ENCODE measurements at regions not wholly inside any gene's neighbourhood (a gene's known extent, or its start where the extent isn't known, plus 50 kb on each side); places are given as distances from the start of the nearest gene placed in this dataset.
"Not testable (repeated sequence)": the region's sequence is repeated elsewhere in the genome, so short reads cannot be mapped to it uniquely, and the experiment has no call there.

DNA sequence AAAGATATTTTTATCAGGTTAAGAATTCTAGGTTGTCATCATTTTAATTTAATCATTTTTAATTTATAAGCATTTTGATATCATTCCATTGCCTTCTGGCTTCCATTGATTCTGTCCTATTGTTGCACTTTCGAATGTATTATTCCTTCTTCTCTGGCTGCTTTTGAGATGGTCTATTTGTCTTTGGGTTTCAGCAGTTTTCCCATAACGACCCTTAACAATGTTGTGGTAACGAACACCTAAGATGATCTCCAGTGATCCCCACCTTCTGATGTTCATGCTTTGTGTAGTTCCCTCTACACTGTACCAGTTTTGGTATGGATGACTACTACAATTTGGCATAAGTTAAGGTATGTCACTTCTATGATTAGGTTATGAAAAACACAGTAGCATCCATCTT, 59.9 kb downstream of the MINAR1 start:
- DNase-seq: no peak

DNA sequence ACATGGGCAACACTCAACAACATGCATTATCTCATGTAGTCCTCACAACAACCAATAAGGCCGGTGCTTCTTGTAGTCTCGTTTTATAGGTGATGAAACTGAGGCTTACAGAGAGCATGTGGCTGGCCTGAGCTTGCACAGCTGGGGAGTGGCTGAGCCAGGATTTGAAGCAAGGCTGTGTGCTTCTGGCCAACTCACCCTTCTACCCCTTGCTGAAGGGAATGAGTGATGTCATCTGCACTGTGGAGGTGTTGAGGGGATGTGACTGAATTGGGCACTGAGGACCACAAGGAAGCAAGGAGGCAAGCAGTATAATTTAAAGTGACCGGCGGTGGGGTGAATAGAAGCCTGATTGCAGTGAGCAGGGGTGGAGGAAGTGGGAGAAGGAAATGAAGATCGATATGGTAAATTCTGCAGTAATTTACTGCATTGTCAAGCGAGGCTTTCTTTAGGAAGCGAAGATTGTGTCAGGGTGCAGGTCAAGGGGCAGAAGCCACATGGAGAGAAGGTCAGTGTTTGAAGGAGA, 62.3 kb downstream of the MINAR1 start:
- DNase-seq: no peak

DNA sequence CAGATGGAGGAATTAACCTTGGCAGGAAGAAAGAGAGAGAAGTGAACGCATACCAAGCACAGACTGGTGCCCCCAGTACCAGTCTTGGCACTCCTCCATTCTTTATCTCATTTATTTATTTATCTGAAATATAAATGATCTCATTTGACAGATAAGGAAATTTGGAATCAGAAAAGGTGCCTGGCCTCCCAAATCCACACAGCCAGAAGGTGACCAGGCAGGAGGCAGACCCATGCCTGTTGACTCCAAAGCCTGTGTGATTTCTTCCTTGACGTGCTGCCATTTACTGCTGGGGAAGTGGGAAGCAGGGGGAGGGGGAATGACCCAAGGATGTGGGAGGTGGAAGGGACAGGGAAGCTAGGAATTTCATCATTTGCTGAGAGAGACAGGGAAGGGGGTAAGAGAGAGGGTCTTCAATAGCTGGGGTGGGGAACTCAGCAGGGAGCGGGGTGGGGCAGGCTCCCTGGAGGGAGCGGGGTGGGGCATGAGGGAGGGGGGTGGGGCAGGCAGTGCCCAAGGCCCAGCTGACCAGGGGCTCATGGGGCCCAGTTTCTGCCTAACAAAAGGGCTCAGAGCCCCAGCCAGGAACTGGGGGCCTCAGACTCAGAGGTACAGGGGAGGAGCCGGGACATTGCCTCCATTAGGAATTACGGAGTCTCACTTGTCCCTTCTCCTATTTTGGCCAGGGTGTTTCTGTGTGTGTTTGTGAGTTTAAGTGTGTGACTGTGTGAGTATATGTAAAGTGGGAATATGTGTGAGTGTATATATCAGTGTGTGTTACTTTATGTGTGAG, 63.0 kb downstream of the MINAR1 start:
- no peak for DNase-seq

DNA sequence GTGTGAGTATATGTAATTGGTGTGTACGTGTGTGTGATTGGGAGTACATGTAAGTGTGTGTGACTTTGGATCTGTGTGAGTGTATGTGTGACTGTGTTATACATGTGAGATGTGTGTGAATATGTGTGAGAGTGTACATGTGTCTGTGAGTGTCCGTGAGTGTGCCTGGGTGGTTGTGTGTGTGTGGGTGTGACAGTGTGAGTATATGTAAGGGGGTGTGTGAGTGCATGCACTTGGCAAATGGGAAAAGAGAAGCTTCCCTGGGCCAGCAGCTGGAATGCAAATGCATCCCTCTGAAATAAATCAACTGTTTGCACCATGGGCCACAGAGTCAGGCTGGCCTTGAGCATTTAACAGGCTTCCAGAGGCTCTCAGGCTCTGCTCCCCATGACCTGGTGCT, 63.6 kb downstream of the MINAR1 start:
- no peak for DNase-seq

DNA sequence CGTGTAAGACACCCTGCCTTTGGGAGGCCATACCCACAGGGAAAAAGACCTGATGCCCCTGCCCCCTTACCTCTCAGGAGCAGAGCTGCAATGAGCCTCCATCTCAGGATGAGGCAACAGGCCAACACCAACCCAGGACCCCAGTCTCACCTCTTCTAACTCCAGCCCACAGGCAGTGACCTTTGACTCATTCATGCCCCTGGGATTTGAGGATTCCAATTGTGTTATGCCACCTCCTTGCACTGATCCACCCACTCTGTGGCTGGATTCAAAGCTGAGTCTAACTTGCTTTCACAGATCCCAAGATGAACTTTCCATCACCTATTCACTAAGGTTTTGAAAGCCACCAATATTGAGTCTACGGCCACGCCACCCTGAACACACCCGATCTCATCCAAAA, 64.7 kb downstream of the MINAR1 start:
- no peak for DNase-seq

DNA sequence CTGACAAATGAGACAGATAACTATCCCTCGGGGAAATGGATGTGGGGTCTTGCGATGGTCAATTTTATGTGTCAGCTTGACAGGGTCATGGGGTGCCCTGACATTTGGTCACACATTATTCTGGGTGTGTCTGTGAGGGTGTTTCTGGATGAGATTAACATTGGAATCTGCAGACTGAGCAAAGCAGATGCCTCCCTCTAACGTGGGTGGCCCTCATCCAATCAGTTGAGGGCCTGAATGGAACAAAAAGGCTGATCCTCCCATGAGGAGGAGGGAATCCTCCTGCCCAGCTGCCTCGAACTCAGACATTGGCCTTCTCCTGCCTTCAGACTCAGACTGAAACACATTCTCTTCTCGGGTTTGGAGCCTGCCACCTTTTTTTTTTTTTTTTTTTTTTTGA, 69.0 kb downstream of the MINAR1 start:
- DNase-seq: no peak

DNA sequence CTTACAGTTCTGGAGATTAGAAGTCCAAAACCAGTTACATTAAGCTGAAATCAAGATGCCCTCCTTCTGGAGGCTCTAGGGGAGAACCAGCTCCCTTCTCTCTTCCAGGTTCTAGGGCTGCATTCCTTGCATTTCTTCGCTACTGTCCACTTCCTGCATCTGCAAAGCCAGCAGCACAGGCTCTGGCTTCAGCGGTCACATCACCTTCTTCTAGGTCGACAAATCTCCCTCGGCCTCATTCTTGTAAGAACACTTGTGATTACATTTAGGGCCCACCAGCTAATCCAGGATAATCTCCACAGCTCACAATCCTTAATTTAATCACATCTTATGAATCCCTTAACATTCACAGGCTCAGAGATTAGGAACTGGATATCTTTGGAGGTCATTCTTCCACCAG, 73.8 kb downstream of the MINAR1 start:
- DNase-seq: no peak

DNA sequence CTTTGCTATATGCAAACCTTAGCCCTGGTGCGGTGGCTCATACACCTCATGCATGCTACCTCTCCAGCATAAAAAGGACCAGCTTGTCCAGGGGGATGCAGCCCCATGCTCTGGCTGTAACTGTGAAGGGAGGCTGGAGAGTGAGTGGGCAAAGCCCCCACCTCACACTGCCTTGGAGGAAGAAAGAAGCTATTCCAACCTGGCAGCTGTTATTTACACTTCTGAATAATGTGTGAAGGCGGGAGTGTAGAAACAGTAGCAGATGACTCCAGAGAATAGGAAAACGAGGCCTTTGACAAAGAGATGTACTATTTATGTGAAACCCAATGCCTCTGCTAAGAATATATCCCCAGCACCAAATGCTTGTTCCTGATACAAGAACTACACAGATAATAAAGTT, 80.7 kb downstream of the MINAR1 start:
- DNase-seq: not testable (repeated sequence)

DNA sequence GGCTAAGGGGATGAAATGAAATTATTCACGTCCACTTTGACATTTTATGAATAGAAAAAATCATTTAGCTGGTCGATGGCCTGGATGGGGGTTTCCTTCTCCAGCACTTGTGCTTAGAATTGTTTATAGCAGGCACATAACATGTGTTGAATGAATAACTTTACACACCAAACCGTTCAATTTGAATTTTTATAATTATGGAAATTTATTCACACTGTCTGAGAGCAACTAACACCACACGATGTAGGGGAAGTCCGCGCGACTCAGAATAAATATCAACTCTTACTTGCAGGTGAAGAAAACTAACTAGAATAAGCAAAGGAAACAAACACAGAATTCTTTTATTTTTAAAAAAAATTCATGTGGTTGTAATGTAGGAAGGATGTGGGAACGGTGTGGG, 81.3 kb downstream of the MINAR1 start:
- DNase-seq: no peak

DNA sequence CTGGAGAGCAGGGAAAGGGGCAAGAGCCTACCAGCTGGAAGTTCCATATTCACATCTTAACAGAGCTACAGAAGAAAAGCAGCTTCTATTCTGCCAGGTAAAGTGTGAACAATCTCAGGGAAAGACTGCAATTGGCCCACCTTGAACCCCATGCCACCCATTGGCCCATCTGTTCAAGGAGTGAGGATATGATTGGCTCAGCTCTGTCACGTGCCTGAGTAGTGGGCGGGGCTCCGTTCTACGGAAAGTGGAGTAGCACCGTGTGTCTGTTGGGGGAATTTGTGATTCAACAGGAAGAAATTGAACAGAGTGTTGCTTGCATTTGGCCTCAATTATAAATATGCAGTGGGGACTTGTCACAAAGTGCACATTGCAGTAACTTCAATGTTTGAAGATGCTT, 81.8 kb downstream of the MINAR1 start:
- DNase-seq: no peak

DNA sequence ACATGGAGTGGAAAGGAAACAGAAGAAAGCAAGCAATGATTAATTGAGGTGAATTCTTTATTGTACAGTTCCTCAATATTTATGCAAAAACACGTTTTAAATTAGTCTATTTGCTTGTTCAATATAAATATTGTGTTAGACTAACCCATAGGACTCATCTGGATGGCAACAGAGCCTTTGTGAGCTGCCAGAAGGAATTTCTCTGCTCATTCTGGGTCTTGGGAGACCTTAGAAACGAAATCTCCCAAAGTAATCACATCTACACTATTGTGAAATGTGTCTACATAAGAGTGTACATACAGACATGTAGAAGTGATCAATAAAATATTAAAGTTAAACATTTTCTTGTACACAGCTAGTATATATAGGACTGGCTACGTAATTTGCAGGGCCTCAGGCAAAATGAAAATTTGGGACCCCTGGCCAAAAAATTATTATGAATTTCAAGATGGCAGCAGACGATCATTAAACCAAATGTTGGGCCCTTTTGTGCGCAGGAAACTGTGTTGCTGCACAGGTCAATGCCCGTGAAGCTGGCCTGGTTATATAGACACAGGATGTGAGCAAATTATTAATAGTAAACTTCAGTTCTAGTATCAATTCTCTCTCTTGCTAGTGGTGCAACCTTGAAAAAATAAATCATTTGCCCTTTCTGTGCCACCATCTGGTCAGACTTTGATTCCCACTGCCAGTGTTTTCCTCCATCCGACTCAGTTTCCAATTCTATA, 83.3 kb downstream of the MINAR1 start:
- no peak for DNase-seq

DNA sequence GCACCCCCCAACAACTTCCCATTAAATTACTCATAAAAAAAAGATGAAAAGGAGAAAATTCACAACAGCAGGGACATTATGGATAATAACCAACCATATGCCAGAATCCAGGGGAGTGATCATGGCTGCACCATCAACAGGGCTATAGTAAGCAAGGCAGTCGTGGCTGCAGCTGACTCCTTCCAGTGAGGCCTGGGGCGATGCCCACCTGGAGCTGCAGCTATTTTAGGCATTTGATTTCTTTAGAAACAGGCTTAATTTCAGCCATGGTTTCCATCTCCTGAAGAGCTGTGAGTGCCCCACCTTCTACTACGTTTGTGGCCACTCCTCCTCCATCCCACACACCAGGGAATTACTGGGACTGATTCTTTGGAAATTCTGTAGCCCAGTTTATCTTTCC, 84.0 kb downstream of the MINAR1 start:
- DNase-seq: no peak

DNA sequence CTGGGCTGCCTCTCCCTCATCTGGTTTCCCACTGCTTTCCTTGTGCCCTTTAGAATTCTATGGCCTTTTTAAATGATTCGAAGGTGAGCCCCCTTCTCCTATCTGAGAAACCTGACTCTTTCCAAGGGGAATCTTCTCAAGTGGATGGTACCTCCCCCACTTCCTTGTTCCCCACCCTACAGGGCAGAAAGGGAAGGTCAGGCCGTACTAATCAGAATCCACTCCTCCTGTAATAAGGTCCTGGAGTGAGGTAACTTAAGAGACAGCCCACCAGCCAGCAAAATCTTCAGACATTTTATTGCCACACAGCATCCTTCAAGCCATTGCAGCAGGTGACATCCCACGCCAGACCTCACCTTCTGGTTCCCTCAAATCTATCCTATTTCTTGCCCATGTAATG, 84.5 kb downstream of the MINAR1 start:
- DNase-seq: no peak

DNA sequence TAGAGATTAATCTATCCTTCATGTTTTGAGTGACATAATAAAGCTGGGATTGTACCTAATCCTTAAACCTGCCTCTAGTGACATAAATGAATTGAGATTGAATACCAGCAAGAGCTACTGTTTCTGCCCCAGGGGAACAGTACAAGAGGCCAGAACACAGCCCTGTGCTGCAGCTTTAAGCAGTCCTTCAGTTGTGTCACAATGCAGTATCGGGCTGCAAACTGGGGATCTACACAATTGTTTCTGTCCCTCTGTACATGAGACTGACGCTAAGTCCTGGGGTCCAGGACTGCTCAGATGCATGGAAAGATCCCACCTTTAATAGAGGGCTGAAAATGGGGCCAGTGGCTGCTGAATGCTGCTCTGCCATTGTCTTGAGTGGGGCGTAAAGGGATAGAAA, 87.5 kb downstream of the MINAR1 start:
- DNase-seq: no peak

DNA sequence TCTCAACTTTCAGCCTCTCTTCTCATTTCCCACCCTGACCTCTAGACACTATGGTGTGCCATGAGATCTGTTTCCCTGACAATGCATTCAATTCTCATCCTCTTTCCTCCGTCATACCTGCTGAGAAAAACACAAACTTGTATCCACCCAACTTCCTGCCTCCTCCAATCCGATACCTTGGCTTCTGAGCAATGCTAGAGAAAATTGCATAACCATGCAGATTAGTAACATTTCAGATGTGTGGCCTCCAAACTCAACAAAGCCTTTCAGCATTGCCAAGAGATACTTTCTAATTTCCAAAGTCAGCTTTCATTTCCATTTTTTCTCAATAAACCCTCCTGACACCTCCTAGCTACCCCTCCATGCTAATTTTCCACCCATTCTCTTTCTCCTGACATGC, 88.5 kb downstream of the MINAR1 start:
- no peak for DNase-seq

DNA sequence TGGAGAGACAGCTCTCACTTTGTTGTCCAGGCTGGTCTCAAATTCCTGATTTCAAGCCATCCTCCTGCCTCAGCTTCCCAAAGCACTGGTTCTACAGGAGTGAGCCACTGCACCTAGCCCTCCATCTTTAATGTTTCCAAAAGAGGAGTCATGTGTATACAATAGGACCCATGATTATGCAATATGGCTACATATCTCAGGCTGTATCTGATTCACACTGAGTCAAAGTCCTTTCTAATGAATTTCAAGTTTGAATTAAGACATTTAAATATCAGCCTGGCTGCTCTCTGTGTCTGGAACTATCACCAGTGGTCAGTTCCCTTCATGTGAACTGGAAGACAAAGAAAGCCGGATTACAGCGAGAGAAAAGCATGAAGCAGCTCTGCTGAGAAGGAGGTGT, 90.5 kb downstream of the MINAR1 start:
- DNase-seq: no peak

DNA sequence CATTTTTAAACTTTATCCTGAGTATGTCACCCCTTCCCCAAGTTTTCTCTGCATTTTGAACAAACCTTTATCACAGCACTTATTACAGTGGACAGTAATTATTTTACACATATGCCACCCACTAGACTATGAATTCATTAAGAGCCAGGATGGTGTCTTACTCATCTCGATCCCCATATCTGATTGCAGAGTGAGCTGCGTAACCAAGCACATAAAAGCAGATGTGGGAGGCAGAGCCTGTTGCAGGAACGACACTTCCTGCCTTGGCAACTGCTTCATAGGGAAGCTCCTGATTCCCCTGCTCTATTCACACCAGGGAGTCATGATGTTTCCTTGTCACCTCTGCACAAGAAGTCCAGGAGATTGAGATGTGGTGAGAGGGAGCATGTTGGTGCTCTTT, 91.1 kb downstream of the MINAR1 start:
- peak in 1 of 3 donors; percentile 6 for DNase-seq

DNA sequence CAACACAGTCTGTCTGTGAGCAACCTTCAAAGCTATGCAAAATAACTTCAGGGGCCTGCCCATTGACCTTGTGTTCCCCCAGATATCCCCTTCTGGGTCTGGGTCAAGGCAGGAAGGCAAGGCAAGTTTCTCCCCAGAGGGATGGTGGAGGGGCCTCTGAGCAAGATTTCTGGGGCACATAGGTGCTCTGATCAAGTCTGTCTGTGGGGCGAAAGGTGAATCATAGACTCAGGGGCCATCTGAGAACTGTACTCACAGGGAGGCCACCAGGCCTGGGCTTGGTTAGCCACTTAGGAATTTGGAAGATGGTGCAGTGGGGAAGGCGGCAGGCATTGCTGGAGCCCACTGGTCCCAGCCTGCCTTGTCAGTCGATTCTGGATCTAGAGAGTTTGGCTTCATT, 92.4 kb downstream of the MINAR1 start:
- DNase-seq: no peak

DNA sequence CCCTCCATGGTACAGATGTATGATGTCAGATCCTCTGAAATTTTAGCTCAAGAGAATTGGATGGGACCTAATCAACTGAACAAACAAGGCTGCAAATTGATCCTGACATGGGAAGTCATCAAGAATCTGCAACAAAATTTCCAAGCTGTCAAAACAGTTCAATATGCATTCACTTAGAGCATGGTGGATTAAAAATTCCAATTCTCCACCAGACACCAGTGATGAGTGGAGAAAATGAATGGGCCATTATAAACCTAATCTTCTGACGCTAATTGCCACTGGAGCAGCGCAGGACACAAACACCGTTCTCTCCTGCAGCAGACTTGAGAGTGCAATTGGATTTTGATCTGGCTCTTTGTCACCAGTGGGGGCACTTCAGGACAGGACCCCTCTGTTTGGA, 94.2 kb downstream of the MINAR1 start:
- DNase-seq: no peak

DNA sequence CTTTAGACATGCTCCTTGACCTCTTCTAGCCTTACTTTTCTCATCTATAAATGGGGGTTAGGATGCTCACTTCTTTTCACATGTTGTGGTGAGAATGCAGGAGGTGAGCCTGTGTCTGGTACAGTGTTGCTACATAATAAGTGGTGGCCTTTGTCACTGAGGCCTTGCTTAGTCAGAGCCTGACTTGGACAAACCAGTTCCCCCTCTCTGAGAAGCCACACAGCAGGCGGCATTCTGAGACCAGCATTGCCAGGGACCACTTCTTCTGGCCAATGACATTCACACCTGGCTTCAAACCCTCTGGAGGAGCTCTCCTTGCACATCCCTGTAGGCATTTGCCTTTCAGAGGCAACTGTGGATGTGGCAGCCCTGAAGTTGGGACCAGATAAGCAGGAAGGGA, 95.7 kb downstream of the MINAR1 start:
- no peak for DNase-seq

DNA sequence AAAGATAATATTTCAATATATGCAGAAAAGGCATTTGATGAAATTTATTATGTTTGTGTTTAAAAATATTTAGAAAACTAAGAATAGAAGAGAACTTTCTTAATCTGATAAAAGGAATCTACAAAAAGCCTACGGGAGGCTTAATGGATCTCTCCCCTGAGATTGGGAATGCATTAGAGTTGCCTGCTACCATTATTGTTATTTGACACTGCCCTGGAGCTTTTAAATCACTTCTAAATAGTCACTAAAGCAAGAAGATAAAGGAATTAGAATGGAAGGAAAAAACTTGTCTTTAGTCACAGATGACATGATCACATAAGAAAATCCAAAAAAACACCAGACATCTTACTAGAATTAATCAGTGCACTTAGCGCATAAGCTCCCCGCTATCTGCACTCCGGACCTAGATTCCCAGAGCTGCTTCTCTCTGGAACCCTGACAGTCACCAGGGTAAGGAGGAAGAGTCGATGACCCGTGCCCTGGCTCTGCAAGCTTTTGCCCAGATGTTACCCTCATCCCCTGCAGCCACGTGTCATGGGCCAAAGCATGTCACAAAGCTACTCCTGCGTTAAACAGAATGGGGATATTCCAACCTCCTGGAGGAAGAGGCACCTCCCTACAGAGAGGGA, 97.1 kb downstream of the MINAR1 start:
- no peak for DNase-seq

DNA sequence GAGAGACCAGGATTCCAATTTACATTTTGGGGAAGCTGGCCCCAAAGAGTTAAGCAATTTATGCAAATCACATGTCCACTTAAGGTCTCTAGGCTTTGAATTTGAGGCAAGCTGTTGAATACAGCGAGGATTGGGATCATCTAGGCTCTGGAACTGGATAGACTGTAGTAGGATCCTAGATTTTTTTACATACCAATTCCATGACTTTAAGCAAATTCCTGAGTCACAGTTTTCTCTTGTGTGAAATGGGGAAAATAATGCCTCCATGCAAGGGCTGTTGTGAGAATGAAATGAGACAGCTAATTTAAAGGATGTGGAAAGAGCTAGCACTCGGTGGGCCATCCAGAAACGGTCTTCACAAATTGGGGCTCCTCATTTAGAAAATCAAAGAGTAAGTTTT, 103.4 kb downstream of the MINAR1 start:
- peak in 1 of 3 donors; percentile 23 for DNase-seq

DNA sequence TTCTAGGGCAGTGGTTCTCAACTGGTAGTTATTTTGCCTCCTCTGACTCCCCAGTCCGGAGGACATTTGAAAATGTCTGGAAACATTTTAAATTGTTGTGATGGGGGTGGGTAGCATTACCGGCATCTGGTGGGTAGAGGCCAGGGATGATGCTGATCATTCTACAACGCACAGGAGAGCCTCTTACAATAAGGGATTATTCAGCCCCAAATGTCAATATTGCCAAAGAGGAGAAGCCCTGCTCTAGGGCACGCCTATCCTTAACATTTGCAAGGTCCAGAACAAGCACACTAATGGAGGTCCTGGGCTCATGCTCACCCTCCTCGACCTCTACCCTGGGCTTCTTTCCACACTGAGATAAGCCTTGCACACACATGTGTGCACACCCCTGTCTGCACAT, 106.4 kb downstream of the MINAR1 start:
- no peak for DNase-seq

Data from muscle of back (tissue), 3 donors.